ENCODE measurements at regions not wholly inside any gene's neighbourhood (a gene's known extent, or its start where the extent isn't known, plus 50 kb on each side); places are given as distances from the start of the nearest gene placed in this dataset.

GRCh38 chr2:38433607-38433975 lies 56.5 kb upstream of the ATL2 start:
- no peaks in the 10 kb centered on the region for H3K36me3 ChIP-seq (ENCODE audit: control insufficient read depth, insufficient read depth, low read length)
- no peak for DNase-seq (ENCODE audit: low read depth in 4 of 6, low spot score in 6 of 6)
- whole genome bisulfite sequencing (ENCODE audit: insufficient coverage) = 100% methylated on average over 1 of the region's 1 CpG
- no peaks in the 10 kb centered on the region for H3K27me3 ChIP-seq (ENCODE audit: control insufficient read depth, insufficient read depth, low read length)
- H3K27ac ChIP-seq (ENCODE audit: low read depth, low read length) = no peak overlapping the region
- H3K4me1 ChIP-seq (ENCODE audit: control insufficient read depth, insufficient read depth, low read length) = peaks cover 5% of the 10 kb centered on the region
- no peak overlapping the region for H3K4me3 ChIP-seq (ENCODE audit: low read depth, low read length)
- no peaks in the 10 kb centered on the region for H3K9me3 ChIP-seq (ENCODE audit: control insufficient read depth, insufficient read depth, low read length)

- no peak for DNase-seq (ENCODE audit: low read depth in 4 of 6, low spot score in 6 of 6)
- 57% methylated on average over 5 of the region's 8 CpGs for WGBS (ENCODE audit: insufficient coverage)
- H3K27ac ChIP-seq (ENCODE audit: low read depth, low read length) = no peak overlapping the region
Observed at GRCh38 chr2:38432820-38433606, 55.9 kb upstream of the ATL2 start.

GRCh38 chr2:38430597-38431207 lies 53.6 kb upstream of the ATL2 start:
- no peak for DNase-seq (ENCODE audit: low read depth in 4 of 6, low spot score in 6 of 6)
- no peak overlapping the region for H3K27ac ChIP-seq (ENCODE audit: low read depth, low read length)
- H3K36me3 ChIP-seq (ENCODE audit: control insufficient read depth, insufficient read depth, low read length) = no peaks in the 10 kb centered on the region
- WGBS (ENCODE audit: insufficient coverage) = 72% methylated on average over 12 of the region's 19 CpGs
- peaks cover 14% of the 10 kb centered on the region for H3K4me1 ChIP-seq (ENCODE audit: control insufficient read depth, insufficient read depth, low read length)
- no peaks in the 10 kb centered on the region for H3K27me3 ChIP-seq (ENCODE audit: control insufficient read depth, insufficient read depth, low read length)
- H3K9me3 ChIP-seq (ENCODE audit: control insufficient read depth, insufficient read depth, low read length) = no peaks in the 10 kb centered on the region
- no peak overlapping the region for H3K4me3 ChIP-seq (ENCODE audit: low read depth, low read length)

More at GRCh38 chr2:38432820-38433606, 55.9 kb upstream of the ATL2 start:
- Histone ChIP-seq H3K4me3 (ENCODE audit: low read depth, low read length) (no peak overlapping the region), H3K9me3 (ENCODE audit: control insufficient read depth, insufficient read depth, low read length) (no peaks in the 10 kb centered on the region), H3K4me1 (ENCODE audit: control insufficient read depth, insufficient read depth, low read length) (peaks cover 10% of the 10 kb centered on the region), H3K27me3 (ENCODE audit: control insufficient read depth, insufficient read depth, low read length) (no peaks in the 10 kb centered on the region), H3K36me3 (ENCODE audit: control insufficient read depth, insufficient read depth, low read length) (no peaks in the 10 kb centered on the region)

- no peak overlapping the region for H3K27ac ChIP-seq (ENCODE audit: low read depth, low read length)
- WGBS (ENCODE audit: insufficient coverage) = 83% methylated on average over 3 of the region's 7 CpGs
- H3K27me3 ChIP-seq (ENCODE audit: control insufficient read depth, insufficient read depth, low read length) = no peaks in the 10 kb centered on the region
- H3K4me1 ChIP-seq (ENCODE audit: control insufficient read depth, insufficient read depth, low read length) = peaks cover 14% of the 10 kb centered on the region
- H3K9me3 ChIP-seq (ENCODE audit: control insufficient read depth, insufficient read depth, low read length) = no peaks in the 10 kb centered on the region
- no peaks in the 10 kb centered on the region for H3K36me3 ChIP-seq (ENCODE audit: control insufficient read depth, insufficient read depth, low read length)
- H3K4me3 ChIP-seq (ENCODE audit: low read depth, low read length) = no peak overlapping the region
- DNase-seq (ENCODE audit: low read depth in 4 of 6, low spot score in 6 of 6) = no peak
Observed at GRCh38 chr2:38430196-38430595, 53.1 kb upstream of the ATL2 start.

- Histone ChIP-seq H3K9me3 (ENCODE audit: control insufficient read depth, insufficient read depth, low read length) (no peaks in the 10 kb centered on the region), H3K4me1 (ENCODE audit: control insufficient read depth, insufficient read depth, low read length) (peaks cover 14% of the 10 kb centered on the region), H3K27ac (ENCODE audit: low read depth, low read length) (no peak overlapping the region), H3K4me3 (ENCODE audit: low read depth, low read length) (no peak overlapping the region), H3K36me3 (ENCODE audit: control insufficient read depth, insufficient read depth, low read length) (no peaks in the 10 kb centered on the region), H3K27me3 (ENCODE audit: control insufficient read depth, insufficient read depth, low read length) (no peaks in the 10 kb centered on the region)
- no peak for DNase-seq (ENCODE audit: low read depth in 4 of 6, low spot score in 6 of 6)
- WGBS (ENCODE audit: insufficient coverage) = 53% methylated on average over 6 of the region's 6 CpGs
Observed at GRCh38 chr2:38427936-38428335, 50.9 kb upstream of the ATL2 start.

GRCh38 chr2:38427054-38427453 lies 50.0 kb upstream of the ATL2 start:
- H3K4me3 ChIP-seq (ENCODE audit: low read depth, low read length) = no peak overlapping the region
- WGBS (ENCODE audit: insufficient coverage) = 89% methylated on average over 3 of the region's 5 CpGs
- no peaks in the 10 kb centered on the region for H3K27me3 ChIP-seq (ENCODE audit: control insufficient read depth, insufficient read depth, low read length)
- DNase-seq (ENCODE audit: low read depth in 4 of 6, low spot score in 6 of 6) = peak in 1 of 6 donors; percentile 22
- H3K36me3 ChIP-seq (ENCODE audit: control insufficient read depth, insufficient read depth, low read length) = no peaks in the 10 kb centered on the region
- H3K9me3 ChIP-seq (ENCODE audit: control insufficient read depth, insufficient read depth, low read length) = no peaks in the 10 kb centered on the region
- peaks cover 14% of the 10 kb centered on the region for H3K4me1 ChIP-seq (ENCODE audit: control insufficient read depth, insufficient read depth, low read length)
- H3K27ac ChIP-seq (ENCODE audit: low read depth, low read length) = no peak overlapping the region
